HG03378 (cell line): ENCODE measurements at regions not wholly inside any gene's neighbourhood (a gene's known extent, or its start where the extent isn't known, plus 50 kb on each side); places are given as distances from the start of the nearest gene placed in this dataset.

ENCODE experiments used
- ATAC-seq: cut with Tn5 transposase; IDR thresholded peaks from one replicate; pipeline ENCODE4 v1.9.1; 2021; ENCODE audit warnings: mild to moderate bottlenecking, moderate library complexity; ENCODE audit not compliant: unreplicated experiment

DNA sequence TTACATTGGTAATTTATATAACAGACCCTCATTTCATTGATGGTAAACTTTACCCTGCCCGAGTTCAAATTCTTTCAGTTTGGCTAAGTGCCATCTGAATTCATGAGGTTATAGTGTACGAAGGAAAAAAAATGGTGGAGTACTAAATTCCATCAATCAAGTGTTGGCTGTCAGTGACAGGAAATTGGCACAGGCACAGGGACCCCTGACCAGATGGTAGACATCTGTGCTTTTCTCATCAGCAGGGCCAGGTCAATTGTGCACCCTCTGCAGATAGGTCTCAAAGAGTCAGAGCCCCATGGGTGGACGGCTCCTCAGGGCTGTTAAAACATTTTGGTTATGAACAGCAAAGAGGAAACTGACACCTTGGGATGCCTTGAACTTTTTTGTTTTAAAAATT, 439.2 kb downstream of the SETBP1 start:
- no peak for ATAC-seq

DNA sequence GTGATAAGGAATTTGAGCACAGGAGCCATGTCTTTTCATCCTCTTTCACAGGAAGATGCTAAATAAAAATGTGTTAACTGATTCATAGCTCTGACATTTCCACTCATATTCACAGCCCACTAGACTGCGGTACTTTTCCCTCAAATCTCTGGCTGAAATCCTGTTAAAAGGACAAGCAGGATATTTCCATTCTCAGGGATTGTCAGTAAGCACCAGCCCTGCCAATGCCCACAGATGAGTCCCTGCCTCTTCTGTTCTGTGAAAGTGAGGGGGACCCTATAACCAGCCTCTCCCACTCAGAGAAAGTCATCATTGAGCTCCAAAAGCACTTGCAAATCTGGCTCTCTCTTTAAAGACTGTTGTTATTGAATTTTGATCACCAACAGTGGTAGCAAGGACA, 440.5 kb downstream of the SETBP1 start:
- ATAC-seq = no peak

GRCh38 chr18:45122506-45122905, 441.8 kb downstream of the SETBP1 start:
- ATAC-seq = no peak

DNA sequence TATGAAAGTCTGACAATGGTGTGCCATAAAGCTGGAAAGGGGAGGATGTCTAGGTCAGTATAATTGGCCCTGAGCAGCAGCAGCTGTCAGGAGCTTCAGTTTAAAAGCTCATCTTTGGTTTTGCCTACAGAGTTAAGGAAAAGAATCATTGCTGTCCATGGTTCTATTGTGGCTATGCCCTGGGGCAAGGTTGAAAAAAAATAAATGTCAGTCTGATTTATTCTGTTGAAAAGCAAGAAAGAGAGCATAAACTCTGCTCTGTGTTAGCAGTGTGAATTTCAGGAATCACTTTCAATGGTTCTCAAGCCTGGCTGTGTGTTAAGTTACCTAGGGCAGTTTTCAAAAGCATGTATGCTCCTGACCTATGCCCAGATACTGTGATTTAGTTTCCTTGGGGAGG, 446.7 kb downstream of the SETBP1 start:
- no peak for ATAC-seq

GRCh38 chr18:45133276-45133675, 452.6 kb downstream of the SETBP1 start:
- no peak for ATAC-seq

DNA sequence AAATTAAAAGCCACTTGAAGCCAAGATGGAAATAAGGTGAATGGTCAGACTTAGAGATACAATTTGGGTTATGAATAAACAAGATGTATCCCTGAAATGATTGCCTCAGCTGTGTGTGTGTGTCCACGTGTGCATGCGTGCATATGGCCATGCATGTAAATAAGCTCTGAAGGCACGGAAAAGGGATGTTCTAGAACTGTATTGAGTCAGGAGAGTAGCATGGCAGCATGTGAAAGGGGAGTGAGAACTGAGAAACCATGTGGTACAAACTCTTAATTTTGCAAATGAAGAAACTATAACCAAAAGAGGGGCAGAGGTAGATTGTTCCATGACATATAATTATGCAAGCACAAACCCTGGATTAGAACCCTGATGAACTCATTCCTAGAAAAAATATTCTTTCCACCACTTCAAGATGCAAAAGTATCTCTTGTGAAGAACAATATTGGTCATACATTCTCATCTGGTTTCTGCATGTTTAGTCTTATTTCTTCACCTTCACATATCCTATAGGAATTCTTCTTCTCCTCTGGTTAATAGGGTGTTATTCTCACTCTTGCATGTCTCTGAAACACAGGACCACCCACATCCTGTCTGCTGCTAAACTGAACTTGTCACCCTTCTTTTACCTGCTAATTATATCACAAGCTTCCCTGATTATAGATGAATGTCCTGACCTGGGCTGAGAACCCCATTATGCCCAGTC, 455.8 kb downstream of the SETBP1 start:
- no peak for ATAC-seq

DNA sequence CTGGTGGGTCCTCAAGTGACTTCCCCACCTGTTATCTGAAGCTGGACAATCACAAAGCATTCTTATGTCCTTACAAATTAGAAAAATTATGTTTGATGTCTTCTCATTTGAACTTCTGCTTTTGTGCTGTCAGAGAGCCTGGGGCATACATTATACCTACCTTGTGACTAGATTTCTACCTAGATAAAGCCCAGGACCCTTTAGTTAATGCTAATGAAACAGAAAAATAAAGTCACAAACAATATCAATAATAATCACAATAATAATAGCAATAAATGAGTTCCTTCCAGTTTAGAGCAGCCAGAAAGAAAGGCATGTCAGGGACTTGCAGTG, 456.4 kb downstream of the SETBP1 start:
- no peak for ATAC-seq

DNA sequence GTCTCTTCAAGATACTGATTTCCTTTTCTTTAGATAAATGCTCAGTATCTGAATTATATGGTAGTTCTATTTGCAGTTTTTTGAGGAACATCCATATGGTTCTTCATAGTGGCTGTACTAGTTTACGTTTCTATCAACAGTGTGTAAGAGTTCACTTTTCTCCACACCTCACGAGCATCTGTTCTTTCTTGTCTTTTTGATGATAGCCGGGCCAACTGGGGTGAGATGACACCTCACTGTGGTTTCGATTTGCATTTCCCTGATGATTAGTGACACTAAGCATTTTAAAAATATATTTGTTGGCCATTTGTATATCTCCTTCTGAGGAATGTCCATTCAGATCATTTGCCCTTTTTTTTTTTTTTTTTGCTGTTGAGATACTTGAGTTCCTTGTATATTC, 458.8 kb downstream of the SETBP1 start:
- ATAC-seq = no peak

DNA sequence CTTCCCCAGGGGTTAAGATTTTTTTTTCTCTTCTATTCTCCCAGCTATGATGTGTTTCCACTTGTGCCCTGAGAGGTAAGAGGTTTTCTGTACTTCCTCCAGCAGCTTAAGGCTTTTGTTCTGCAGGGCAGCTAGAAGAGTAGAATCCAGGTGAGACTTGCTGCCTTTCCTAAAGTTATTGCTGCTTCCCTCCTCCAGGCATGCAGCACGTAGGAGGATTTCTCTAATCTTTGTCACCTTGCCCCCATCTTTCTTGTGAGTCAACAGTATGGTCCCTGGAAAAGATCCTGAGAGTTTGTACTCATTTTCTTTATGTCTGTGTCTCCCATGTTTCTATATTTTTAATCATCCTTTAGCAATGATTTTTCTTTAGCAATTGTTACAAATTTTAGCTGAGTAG, 462.2 kb downstream of the SETBP1 start:
- ATAC-seq = no peak

- no peak for ATAC-seq
Measured at GRCh38 chr18:45149712-45150111, 465.6 kb upstream of the SLC14A2 start.

GRCh38 chr18:45151645-45152044, 463.6 kb upstream of the SLC14A2 start:
- no peak for ATAC-seq

GRCh38 chr18:45155526-45155925, 459.8 kb upstream of the SLC14A2 start:
- no peak for ATAC-seq

DNA sequence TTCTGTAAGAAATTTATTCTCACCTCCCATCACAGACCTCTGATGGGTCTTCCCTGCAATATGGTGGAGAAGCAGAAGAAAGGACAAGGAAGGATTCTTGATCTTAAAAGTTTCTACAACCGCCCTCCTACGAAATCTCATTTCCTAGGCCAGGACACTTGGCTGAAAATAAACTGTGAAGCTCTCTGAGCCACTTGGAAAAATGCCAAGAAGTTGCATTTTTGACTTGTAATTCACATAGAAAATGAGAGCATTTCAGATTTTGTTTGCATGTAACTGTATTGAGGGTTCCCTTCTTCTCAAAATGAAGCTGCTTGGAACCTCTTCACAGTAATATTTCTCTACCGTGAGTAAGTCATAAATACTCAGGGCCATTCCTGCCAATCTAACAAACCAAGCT, 458.3 kb upstream of the SLC14A2 start:
- no peak for ATAC-seq

- ATAC-seq = no peak
Measured at GRCh38 chr18:45157576-45157975, 457.7 kb upstream of the SLC14A2 start.

- no peak for ATAC-seq
Measured at GRCh38 chr18:45161850-45162249, 453.4 kb upstream of the SLC14A2 start.

DNA sequence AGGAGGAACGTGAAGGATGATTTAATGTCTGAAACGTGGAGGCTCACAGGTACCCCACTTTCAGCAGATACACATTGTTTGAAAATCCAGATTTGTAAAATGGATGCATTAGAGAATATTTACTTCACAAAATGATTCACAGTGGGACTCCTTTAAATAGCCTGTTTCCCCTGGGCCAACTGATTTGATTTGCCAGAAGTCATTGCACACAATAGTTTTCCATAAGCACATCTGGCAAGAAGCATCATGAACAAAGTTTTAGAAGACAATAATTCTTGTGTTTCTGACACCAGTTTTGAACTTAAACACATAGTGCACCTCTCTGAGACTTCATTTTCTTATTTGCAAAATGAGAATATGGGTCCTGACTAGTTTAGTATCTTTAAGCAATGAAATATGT, 451.4 kb upstream of the SLC14A2 start:
- no peak for ATAC-seq

DNA sequence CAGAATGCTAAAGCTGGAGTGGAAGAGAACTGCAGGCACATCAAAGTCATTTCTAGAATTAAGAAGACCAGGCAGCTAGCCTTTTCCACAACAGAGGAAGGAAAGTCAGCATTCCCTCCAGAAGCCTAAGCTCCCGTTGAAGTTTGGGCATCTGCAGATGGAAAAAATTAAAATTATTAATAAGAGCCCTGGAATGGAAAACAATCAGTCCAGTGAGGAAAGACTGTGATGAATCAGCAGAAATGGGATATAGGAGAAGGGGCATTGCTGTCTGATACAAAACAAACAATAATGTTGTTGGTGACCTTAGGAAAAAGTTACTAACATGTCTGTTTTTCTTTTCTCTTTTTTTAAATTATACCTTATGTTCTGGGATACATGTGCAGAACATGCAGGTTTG, 450.7 kb upstream of the SLC14A2 start:
- ATAC-seq = no peak

DNA sequence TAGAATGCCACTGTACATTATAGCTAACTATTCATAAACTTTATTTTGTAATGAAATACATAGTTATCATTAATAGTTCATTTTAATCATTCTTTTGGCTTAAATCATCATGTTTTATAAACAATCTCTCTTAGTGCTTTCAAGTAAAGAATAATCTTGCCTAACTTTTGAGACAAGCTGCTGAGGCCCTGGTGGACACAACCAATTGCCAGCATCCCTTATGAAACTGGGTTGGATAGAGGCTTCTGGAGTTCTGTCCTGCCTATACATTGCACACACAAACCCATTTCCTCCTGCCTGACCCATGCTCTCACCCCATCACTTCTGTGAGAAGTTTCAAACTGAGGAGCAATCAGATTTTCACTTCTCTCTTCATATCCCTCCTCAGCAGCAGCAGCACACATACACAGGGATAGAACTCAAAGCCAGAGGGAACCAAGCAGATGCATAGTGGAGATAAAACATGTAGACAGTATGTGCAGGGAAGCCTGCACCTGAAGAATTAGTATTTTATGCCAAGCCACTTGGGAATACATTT, 450.0 kb upstream of the SLC14A2 start:
- ATAC-seq = no peak

- no peak for ATAC-seq
Measured at GRCh38 chr18:45165871-45166270, 449.4 kb upstream of the SLC14A2 start.

DNA sequence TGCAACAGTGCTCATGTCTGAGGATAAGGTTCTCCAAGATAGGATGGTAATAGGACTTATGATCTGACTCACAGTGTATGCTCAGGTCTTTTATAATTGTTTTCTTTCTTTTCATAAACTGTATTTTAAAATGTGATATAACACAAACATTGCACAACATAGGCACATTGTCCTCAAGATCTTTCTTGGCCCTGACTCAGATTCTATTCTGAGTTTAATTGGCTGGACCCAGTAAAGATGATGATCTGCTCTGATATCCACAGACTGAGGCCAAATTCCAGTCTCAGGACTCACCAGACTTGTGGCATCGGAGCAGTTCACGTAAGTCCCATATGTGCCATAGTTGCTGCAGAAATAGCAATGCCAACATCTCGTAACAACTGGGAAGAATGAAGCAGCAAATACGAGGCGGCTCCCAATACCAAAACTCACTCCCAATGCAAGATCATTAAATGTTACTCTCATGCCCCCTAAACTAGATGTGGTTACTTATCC, 448.9 kb upstream of the SLC14A2 start:
- no peak for ATAC-seq

DNA sequence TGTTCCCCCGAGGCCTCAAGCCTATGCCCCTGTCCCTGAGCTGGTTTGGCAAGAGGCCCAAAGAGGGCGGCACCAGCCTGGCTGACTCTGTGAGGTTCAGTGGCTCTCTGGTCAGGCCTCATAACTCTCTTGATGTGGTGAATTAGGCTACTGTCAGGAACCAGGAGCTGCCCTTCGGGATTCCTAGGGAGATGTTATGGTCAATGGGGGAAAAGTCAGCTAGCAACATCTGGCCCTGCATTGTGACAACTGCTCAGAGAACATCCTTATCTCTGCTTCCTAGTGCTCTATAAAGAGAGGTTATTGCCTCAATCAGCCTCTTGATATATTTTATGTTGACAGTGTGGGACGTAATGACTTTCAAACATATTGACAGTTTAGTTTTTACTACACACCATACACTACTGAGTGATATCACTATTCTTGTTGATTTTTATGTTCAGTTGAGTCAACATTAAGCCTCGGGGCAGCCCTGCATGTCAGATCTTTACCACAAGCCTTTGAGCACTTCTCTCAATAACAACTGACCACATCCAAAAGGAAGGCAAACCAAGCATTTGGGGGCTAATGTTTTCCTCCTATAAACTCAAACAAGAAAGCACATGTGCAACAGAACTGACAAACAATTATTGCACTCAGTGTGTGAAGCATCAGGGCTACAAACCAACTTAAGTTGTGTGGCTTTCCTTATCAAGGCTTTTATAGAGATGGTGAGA, 448.3 kb upstream of the SLC14A2 start:
- ATAC-seq = no peak

DNA sequence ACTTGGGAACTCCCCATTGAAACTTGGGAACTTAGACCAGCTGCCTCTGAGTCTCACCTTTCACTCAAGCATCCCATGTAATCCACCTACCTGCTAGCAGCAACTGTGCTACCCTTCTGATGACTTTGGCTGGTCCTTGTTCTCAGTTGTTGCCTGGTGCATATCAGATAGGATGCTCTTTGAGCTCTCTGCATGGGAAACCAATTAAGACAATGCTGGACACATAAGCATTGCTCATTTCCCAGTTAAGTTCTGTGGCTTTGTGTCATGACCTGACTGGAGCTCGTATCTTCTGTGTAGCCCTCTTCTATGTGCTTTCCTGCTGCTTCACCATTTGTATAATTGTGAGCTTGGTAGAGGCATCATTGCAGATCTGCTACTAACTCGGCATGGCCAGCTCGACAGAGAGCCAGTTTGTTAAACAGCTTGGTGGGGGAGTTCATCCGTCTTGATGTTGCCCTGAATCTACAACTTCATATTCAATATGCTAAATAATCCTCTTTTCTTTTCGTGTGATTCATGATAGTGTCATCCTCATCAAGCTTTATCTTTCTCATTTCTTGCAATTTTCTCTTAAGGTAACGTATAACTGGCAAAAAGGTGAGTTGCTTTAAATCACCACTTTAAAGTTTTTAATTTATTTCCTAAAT, 447.5 kb upstream of the SLC14A2 start:
- no peak for ATAC-seq
